T-helper 2 cell treated with Interferon-gamma antibody and Interleukin-4, amounts not matched to agents 5 μg/mL and 100 μg/mL, for 36 hours (primary cell): ENCODE measurements at regions not wholly inside any gene's neighbourhood (a gene's known extent, or its start where the extent isn't known, plus 50 kb on each side); places are given as distances from the start of the nearest gene placed in this dataset.
"Not testable (repeated sequence)": the region's sequence is repeated elsewhere in the genome, so short reads cannot be mapped to it uniquely, and the experiment has no call there.

Source experiments
- DNase-seq: peaks from one replicate; pipeline ENCODE4 v3.0.0; 2021; ENCODE audit warnings: low spot score
- H3K27ac Mint-ChIP-seq: one replicate; pipeline ENCODE4 v1.8.0; 2021; ENCODE audit warnings: mild to moderate bottlenecking, mixed read lengths
- H3K27me3 Mint-ChIP-seq: one replicate; pipeline ENCODE4 v1.8.0; 2021; ENCODE audit warnings: low read depth, mixed read lengths
- H3K36me3 Mint-ChIP-seq: one replicate; pipeline ENCODE4 v1.8.0; 2021; ENCODE audit warnings: low read depth, mixed read lengths
- H3K4me1 Mint-ChIP-seq: one replicate; pipeline ENCODE4 v1.8.0; 2021; ENCODE audit warnings: low read depth, mixed read lengths
- H3K4me3 Mint-ChIP-seq: one replicate; pipeline ENCODE4 v1.8.0; 2022; ENCODE audit warnings: mild to moderate bottlenecking, moderate library complexity, mixed read lengths
- H3K9me3 Mint-ChIP-seq: one replicate; pipeline ENCODE4 v1.8.0; 2021; ENCODE audit warnings: mixed read lengths

DNA sequence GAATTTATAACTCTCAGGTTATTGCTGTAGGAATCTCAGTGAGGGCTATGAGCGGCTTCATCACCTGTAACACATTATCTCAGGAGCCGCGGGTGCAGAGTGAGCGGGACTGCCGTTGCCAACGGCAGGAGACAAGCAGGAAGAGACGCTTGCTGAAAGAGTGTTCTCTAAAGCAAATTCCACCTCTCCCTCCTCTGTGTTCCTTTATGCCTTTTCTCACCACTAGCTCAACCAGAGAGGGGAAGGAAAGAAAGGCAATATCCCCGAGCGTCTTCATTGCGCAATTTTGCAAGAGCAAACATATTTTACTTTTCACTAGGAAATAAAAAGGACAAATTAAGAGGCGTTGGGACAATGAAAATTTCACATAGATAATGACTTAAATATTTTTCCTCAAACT, 185.2 kb upstream of the EXOC2 start:
- no peak for DNase-seq
- Mint-ChIP-seq H3K27me3 (peaks cover 22% of the 10 kb centered on the region), H3K27ac (no peak overlapping the region), H3K4me1 (no peaks in the 10 kb centered on the region), H3K36me3 (no peaks in the 10 kb centered on the region), H3K4me3 (no peak overlapping the region), H3K9me3 (no peaks in the 10 kb centered on the region)

- no peaks in the 10 kb centered on the region for H3K4me1 Mint-ChIP-seq
Measured at GRCh38 chr6:875012-875411, 182.1 kb upstream of the EXOC2 start.

GRCh38 chr6:872570-873125, 179.7 kb upstream of the EXOC2 start:
- no peaks in the 10 kb centered on the region for H3K4me1 Mint-ChIP-seq
- H3K27me3 Mint-ChIP-seq: peaks cover 8% of the 10 kb centered on the region
- H3K9me3 Mint-ChIP-seq: no peaks in the 10 kb centered on the region
- no peaks in the 10 kb centered on the region for H3K36me3 Mint-ChIP-seq
- no peak for DNase-seq
- H3K27ac Mint-ChIP-seq: no peak overlapping the region
- no peak overlapping the region for H3K4me3 Mint-ChIP-seq

More at GRCh38 chr6:875012-875411, 182.1 kb upstream of the EXOC2 start:
- Mint-ChIP-seq H3K36me3 (no peaks in the 10 kb centered on the region), H3K9me3 (no peaks in the 10 kb centered on the region), H3K27me3 (peaks cover 15% of the 10 kb centered on the region), H3K27ac (no peak overlapping the region), H3K4me3 (no peak overlapping the region)
- DNase-seq: no peak

DNA sequence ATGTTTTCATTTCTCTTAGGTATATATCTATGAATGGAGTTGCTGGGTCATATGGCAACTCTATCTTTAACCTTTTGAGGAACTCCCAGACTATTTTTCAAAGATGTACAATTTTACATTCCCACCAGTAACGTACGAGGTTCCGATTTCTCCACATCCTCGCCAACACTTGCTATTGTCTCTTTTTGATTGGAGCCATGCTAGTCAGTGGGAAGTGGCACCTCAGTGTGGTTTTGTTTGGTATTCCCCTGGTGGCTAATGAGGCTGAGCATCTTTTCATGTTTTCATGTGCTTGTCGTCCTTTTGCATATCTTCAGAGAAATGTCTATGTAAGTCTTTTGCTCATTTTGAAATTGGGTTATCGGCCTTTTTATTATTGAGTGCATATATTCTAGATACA, 178.6 kb upstream of the EXOC2 start:
- Mint-ChIP-seq H3K9me3 (no peaks in the 10 kb centered on the region), H3K36me3 (no peaks in the 10 kb centered on the region), H3K4me3 (no peak overlapping the region), H3K4me1 (no peaks in the 10 kb centered on the region), H3K27ac (no peak overlapping the region), H3K27me3 (peaks cover 2% of the 10 kb centered on the region)
- DNase-seq: no peak

GRCh38 chr6:870096-870495, 177.2 kb upstream of the EXOC2 start:
- H3K4me3 Mint-ChIP-seq: no peak overlapping the region
- no peak overlapping the region for H3K27ac Mint-ChIP-seq
- no peaks in the 10 kb centered on the region for H3K36me3 Mint-ChIP-seq
- no peaks in the 10 kb centered on the region for H3K4me1 Mint-ChIP-seq
- DNase-seq: no peak
- H3K27me3 Mint-ChIP-seq: peaks cover 2% of the 10 kb centered on the region
- no peaks in the 10 kb centered on the region for H3K9me3 Mint-ChIP-seq

DNA sequence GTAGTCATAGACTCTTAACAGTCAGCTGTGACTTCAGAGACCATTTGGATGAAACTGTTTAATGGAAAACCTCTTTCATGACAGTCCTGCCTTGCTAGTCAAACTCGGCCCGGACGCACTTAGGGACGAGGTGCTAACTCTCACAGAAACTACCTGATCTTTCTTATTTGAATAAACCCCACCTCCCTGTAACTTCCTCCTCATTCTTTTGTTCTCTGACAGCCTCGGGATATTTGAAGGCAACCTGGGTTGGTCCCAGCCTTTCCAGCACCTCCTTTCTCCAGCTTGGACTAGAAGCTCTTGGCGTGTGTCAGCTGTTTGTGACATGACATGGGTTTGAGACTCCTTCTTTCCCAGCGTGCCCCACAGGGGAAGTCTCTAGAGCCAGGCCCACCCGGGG, 175.3 kb upstream of the EXOC2 start:
- H3K36me3 Mint-ChIP-seq: no peaks in the 10 kb centered on the region
- no peak overlapping the region for H3K4me3 Mint-ChIP-seq
- peaks cover 2% of the 10 kb centered on the region for H3K27me3 Mint-ChIP-seq
- no peaks in the 10 kb centered on the region for H3K9me3 Mint-ChIP-seq
- DNase-seq: no peak
- H3K4me1 Mint-ChIP-seq: no peaks in the 10 kb centered on the region
- no peak overlapping the region for H3K27ac Mint-ChIP-seq

- H3K36me3 Mint-ChIP-seq: no peaks in the 10 kb centered on the region
- peaks cover 2% of the 10 kb centered on the region for H3K27me3 Mint-ChIP-seq
- no peaks in the 10 kb centered on the region for H3K4me1 Mint-ChIP-seq
- DNase-seq: no peak
- no peak overlapping the region for H3K4me3 Mint-ChIP-seq
- H3K9me3 Mint-ChIP-seq: no peaks in the 10 kb centered on the region
- no peak overlapping the region for H3K27ac Mint-ChIP-seq
Measured at GRCh38 chr6:867378-867777, 174.4 kb upstream of the EXOC2 start.

DNA sequence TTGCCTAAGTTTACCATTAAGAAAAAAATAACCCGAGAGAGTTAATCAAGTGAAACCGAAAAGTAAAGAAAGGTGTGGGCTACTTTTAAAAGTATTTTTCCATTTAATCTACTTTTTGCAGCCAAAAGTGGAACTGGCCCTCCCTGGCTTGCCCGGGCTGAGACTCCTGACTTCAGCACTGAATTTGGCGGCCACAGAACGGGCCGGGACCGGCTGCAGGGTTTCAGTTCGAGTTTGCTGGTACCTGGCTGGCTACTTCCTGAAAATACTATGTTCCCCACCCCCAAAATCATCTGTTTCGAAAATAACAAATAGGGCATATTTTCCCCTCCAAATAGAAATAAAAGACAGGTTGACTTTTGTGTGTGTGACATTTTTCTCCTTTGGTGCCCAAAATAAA, 173.4 kb upstream of the EXOC2 start:
- Mint-ChIP-seq H3K4me3 (no peak overlapping the region), H3K4me1 (no peaks in the 10 kb centered on the region), H3K36me3 (no peaks in the 10 kb centered on the region), H3K27ac (no peak overlapping the region), H3K9me3 (no peaks in the 10 kb centered on the region), H3K27me3 (peaks cover 5% of the 10 kb centered on the region)
- DNase-seq: no peak

DNA sequence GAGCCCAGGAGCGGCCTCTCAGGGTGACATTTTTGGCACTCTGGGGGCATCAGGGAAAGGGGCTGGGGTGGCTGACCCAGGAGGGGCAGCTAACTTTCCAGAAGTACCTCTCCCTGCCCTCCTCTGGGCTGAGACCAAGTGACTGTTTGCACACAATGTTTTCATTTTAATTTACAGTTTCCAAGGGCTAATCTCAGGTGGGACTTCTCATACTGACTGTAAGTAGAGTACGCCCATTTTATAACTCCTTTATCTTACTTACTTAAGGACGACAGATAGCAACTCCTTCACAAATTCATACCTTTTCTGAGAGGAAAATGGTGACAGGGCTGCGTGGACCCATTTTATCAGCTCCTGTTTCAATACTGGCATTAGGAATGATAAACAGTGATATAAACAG, 172.9 kb upstream of the EXOC2 start:
- Mint-ChIP-seq H3K4me3 (no peak overlapping the region), H3K9me3 (no peaks in the 10 kb centered on the region), H3K36me3 (no peaks in the 10 kb centered on the region), H3K27ac (no peak overlapping the region), H3K4me1 (no peaks in the 10 kb centered on the region), H3K27me3 (peaks cover 5% of the 10 kb centered on the region)
- DNase-seq: no peak

- peaks cover 4% of the 10 kb centered on the region for H3K27me3 Mint-ChIP-seq
- H3K9me3 Mint-ChIP-seq: no peaks in the 10 kb centered on the region
Measured at GRCh38 chr6:863831-864230, 170.9 kb upstream of the EXOC2 start.

GRCh38 chr6:863127-863526, 170.2 kb upstream of the EXOC2 start:
- not testable (repeated sequence) for H3K27ac Mint-ChIP-seq, H3K9me3 Mint-ChIP-seq, DNase-seq, H3K4me1 Mint-ChIP-seq, H3K27me3 Mint-ChIP-seq, H3K36me3 Mint-ChIP-seq, H3K4me3 Mint-ChIP-seq

More at GRCh38 chr6:863831-864230, 170.9 kb upstream of the EXOC2 start:
- Mint-ChIP-seq H3K4me3 (no peak overlapping the region), H3K4me1 (no peaks in the 10 kb centered on the region), H3K27ac (no peak overlapping the region), H3K36me3 (no peaks in the 10 kb centered on the region)
- no peak for DNase-seq

- Mint-ChIP-seq H3K9me3 (no peaks in the 10 kb centered on the region), H3K36me3 (no peaks in the 10 kb centered on the region), H3K27ac (no peak overlapping the region), H3K4me1 (no peaks in the 10 kb centered on the region), H3K27me3 (peaks cover 6% of the 10 kb centered on the region), H3K4me3 (no peak overlapping the region)
- DNase-seq: no peak
Measured at GRCh38 chr6:859936-860335, 167.0 kb upstream of the EXOC2 start.

DNA sequence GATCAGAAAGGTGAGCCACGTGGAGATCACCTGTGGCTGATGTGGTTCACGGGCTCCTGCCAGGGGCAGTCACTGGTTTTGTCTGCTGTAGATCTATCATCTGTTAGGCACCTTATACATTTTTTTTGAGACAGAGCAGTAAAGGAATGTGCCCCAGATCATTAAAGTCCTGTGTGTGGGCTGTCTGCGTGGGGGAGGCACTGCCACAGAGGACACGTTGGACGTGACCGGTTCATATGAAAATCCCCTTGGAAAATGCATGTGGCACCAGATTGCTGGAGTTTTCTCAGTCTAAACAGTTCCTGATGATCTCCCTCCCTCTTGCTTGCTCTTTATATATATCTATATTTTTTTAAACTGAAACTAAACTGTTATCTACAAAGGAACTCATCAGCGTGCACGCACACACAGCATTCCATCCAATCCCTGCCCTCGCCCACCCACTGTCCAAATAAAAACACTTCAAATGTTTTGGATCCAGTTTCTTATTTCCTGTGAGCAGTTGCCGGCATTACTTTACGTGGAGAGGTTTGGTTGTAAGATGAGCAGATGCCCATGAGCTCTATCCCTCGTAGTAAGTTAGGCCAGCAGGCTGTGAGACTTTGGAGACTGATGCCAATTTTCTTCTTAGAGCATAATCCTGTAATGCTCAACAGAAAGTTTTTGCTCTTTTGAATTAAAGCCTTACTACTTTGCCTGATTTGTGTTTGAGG, 161.6 kb upstream of the EXOC2 start:
- no peak for DNase-seq
- Mint-ChIP-seq H3K4me1 (no peaks in the 10 kb centered on the region), H3K36me3 (no peaks in the 10 kb centered on the region), H3K27me3 (peaks cover 2% of the 10 kb centered on the region), H3K4me3 (no peak overlapping the region), H3K27ac (no peak overlapping the region), H3K9me3 (no peaks in the 10 kb centered on the region)

DNA sequence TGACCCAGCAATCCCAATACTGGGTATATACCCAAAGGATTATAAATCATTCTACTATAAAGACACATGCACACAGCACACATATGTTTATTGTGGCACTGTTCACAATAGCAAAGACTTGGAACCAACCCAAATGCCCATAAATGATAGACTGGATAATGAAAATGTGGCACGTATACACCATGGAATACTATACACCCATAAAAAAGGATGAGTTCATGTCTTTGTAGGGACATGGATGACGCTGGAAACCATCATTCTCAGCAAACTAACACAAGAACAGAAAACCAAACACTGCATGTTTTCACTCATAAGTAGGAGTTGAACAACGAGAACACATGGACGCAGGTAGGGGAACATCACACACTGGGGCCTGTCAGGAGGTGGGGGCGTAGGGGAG, 159.3 kb upstream of the EXOC2 start:
- not testable (repeated sequence) for H3K27me3 Mint-ChIP-seq, H3K9me3 Mint-ChIP-seq, H3K4me3 Mint-ChIP-seq, H3K36me3 Mint-ChIP-seq, H3K27ac Mint-ChIP-seq, DNase-seq, H3K4me1 Mint-ChIP-seq

GRCh38 chr6:849075-849506, 156.2 kb upstream of the EXOC2 start:
- H3K4me1 Mint-ChIP-seq: no peaks in the 10 kb centered on the region
- H3K36me3 Mint-ChIP-seq: no peaks in the 10 kb centered on the region
- peaks cover 8% of the 10 kb centered on the region for H3K27me3 Mint-ChIP-seq
- H3K9me3 Mint-ChIP-seq: peaks cover 3% of the 10 kb centered on the region
- no peak overlapping the region for H3K4me3 Mint-ChIP-seq
- DNase-seq: no peak
- no peak overlapping the region for H3K27ac Mint-ChIP-seq
